ENCODE measurements at regions not wholly inside any gene's neighbourhood (a gene's known extent, or its start where the extent isn't known, plus 50 kb on each side); places are given as distances from the start of the nearest gene placed in this dataset.

DNA sequence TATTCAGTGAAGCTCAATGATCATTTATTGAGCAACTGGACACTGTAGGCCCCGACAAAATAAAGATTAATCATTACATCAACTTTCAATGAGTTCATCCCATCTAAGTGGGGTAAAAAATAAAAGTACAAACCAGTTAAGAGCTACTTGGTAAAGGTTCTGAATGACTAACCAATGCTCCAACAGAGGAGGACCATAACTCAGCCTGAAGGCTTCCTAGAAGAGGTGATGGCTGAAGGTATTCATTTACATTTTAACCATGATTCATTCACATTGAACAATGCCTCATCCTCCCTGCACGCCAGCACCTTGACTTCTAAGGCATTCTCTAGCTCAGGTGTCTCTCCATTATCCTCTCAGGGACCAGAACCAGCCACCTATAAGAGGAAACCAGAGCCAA, 201.4 kb downstream of the ZNF462 start:
- DNase-seq, result no peak

DNA sequence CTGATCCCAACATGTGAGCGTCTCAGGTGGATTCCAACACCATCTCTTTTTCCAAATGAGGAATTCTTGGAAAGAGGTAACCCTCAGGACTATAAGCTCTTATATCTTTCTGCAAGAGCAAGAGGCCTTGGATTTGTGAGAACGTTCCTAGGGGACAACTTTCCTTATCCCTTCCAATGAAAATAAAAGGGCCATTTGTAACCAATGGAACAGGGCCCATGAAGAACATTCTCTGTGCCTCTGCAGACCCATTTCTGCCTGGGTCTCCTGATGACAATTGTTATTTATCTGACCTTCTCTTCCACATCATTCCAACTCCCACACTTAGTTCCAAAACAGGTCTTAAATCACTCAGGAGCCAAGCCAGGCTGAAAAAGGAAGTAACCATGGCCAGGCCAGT, 202.6 kb downstream of the ZNF462 start:
- no peak for DNase-seq

DNA sequence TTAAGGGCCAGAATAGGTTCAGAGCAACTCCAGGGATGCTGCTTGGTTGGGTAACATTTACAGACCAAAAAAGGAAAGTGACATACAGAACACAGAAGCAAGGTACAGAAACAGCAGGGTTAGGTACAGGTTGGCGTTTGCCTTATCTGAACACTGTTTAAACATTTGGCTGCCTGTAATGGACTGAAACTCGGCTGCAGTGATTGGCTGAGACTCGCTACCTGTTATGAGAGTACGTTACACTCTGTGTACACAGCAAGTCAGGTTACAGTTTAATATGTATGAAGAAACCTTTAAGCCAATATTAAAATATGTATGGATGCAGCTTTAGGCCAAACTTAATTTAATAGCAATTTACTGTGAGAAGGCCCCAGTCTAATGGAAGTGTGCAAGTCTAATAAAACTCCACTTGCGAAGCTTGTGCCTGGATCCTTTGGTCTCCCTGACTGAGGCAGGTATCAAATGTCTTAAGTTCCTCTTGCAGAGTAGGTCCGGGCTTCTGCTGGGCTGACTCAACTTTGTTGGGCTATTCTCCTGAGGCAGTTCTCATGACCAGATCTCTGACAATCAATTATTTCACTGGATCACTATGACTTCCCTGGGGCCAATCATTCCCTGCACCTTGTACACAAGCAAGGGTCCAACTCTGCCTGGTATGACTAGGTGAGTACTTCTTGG, 204.9 kb downstream of the ZNF462 start:
- no peak for DNase-seq

DNA sequence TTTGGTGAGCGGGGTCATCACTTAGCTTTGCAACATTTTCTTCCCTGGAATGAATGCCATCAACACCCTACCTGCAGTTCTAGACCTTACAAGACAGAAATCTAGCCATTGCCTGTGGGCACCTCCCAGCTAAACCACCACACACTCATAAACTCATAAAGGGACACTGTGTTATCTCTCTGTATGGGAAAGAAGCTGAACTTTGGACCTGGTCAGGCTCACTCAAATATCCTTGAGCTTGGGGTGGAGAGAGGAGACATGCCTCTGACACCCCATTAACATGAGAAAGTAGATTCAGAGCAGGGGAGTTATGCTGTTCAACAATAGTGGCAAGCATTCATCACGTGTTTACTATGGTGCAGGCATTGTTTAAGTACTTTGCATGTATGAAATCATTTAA, 205.6 kb downstream of the ZNF462 start:
- DNase-seq, result no peak

DNA sequence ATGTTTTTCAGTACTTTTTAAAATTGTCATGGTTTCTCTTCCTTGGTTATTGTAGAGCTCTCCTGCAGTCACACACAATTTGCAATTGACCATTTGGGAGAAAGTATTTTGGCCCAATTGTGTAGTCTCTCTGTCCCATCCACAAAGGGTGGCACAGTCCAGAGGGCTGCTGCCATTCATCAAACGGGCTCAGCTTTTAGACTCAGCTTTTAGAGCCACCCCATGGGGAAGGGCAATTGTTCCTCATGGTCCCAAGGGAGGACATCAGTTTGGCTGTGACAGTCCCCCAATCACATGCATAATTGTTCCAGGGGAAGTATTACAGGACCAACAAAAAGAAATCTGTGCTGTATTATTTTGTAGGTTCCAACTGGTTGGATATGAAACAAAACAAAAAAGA, 207.6 kb downstream of the ZNF462 start:
- DNase-seq, result no peak

DNA sequence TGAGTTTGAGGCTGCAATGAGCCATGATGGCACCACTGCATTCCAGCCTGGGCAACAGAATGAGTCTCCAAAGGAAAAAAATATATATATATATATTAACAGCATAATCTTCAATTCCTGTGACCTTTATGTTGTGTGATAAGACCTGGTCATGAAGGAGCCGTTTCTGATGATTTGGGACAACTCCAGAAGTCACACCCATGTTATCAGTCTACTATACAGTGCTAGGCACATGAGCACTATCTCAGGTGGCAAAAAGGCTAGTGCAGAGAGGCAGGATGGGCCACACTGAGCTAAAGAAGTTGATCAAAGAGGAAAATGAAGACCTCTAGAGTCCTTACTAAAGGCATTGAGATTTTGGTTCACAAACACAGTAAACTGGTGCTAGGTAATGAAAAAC, 205.0 kb upstream of the RAD23B start:
- peak; percentile 7 for DNase-seq

DNA sequence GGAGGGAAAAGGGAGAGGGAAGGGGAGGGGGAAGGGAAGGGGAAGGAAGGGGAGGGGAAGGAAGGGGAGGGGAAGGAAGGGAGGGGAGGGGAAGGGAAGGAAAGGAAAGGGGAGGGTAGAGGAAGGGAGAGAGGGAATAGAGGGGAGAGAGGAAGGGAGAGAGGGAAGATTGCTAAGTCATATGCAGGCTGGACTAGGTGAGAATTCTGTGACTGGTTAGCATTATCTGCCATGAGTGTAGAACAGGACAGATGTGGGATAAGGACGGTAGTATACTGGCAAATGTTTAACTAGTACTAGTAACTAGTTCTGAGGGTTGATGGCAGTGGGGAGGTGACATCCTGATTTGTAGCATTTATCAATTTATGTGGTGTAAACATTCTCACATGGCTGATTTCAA, 203.5 kb upstream of the RAD23B start:
- no peak for DNase-seq

DNA sequence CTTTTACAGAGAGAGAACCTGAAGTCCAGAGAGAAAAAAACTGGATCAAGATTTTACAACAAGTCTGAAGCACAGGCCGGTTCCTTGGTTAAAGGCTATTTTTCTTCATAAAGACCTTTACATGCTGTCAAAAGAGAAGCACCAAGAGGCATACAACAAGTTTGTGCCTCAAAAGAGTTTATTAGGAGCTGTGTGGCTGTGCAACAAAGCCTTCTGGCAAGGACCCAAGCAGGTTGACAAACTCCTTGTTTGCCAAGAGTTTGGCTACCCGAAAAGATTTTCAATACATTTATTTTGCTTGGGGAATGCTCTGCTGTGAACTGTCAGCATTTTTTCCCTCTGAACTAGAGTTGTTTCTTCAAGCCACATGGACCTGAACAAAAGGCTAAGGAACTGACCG, 202.9 kb upstream of the RAD23B start:
- DNase-seq, result no peak

DNA sequence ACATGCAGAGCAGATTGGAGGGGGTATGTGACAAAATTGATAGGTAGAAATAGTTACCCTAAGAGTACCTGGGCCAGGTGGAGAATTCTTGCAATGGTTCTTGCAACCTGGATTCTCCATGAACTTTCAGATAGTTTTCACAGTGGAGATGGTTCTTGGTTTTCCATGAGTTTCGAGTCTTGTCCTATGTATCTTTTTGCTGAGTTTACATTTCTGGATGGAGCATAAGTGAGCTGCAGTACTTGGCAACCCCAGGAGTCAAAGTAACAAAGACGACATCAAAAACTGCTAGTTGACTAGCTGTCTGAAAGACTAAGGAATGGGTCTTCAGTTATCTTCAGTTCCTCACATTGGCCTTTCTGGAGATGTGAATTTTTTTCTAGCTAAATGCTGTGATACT, 196.6 kb upstream of the RAD23B start:
- no peak for DNase-seq

DNA sequence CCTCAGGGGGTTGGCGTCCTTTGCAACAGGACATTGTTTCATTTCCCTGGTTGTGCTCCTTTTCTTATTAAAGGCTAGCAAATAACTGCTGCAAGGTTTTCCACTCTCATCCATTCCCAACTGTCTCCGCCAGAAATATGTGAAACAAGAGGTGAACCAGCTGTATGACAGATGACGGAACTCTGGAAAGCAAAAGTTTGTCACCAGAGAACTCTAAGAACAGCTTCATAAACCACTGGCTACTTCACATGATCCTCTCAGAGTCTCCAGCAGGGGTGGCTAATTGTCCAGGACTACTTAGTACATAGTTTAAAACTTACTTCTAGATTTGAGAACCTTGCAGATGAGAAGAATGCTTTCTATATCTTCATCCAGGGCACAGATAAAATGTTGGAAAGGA, 195.9 kb upstream of the RAD23B start:
- no peak for DNase-seq

DNA sequence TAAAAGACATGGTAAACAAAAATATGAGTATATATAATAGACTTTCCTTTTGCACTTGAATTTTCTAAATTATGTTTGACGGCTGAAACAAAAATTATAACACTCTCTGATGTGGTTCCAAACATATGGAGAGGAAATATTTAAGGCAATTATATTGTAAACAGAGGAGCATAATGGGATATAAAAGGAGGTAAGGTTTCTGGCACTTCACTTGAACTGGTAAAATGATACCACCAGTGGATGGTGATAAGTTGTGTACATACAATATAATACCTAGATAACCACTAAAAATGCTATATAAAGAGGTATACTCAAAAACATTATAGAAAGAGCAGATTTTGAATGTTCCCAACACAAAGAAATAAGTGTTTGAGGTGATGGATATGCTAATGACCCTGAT, 192.9 kb upstream of the RAD23B start:
- DNase-seq, result no peak

DNA sequence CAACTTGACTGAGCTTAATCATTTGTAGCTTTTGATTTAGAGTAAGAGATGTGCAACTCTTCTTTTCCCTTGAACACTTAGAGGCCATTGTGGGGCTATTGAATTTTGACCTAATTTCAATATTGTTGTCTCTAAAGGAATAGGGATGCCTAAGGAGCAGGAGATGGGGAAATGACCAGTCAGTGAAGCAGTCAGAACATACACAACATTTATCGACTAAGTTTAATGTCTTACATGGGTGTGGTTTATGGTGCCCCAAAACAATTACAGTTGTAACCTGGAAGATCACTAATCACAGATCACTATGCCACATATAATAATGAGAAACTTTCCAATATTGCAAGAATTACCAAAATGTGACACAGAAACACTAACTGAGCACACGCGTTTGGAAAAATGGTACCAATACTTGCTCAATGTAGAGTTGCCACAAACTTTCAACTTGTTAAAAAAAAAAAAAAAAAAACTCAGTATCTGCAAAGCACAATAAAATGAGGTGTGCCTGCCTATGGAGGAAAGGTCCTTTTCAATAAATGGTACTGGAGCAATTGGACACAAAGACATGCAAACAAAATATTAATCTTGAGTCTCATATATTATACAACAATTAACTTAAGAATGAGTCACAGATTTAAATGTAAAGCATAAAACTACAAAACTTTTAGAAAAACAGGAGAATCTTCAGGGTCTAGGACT, 189.6 kb upstream of the RAD23B start:
- DNase-seq, result no peak

DNA sequence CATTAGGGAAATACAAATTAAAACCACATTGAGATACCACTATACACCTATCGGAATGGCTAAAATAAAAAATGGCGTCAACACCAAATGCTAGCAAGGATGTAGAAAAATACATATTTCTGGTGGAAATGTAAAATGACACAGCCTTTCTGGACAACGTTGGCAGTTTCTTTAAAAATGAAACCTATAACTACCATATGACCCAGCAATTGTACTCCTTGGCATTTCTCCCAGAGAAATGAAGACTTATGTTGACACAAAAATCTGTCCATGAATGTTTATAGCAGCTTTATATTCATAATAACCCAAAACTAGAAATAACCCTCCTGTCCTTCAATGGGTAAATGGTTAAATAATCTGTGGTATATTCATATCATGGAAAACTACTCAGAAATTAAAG, 188.7 kb upstream of the RAD23B start:
- no peak for DNase-seq

DNA sequence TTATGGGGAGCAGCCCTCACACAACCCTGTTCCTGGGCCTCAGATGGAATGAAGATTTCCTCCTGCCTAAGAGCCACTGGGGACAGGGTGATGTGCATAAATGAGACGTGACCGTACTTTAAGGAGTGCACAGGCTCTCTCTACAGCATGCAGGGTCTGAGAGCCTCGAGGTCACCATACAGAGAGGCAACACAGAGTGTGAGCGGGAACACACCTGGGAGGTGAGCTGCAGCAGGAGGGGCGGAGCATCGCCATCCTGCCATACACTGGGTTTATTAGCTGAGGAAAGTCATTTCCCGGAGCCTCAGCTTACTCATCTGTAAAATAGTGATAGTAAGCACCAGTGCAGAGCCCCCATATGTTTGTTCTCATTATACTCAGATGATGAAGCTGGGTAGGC, 182.5 kb upstream of the RAD23B start:
- no peak for DNase-seq

DNA sequence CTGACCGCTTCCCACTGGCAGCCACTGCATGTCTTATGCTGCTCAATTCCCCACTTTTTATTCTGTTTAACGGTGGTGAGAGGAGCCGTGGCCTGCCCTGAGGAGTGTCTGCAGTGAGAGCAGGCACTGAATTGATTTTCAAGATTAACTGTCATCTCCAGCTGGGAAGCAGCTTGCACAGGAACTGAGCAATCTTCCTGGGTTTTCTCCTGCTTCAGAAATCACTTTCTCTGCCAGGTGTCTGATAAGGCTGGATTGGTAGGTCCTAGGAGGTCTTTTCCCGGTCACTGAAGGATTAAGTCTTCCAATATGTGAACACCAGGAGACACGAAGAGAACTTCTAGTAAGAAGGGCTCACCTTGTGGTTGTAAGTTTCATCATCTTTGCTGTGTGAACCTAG, 181.1 kb upstream of the RAD23B start:
- no peak for DNase-seq

DNA sequence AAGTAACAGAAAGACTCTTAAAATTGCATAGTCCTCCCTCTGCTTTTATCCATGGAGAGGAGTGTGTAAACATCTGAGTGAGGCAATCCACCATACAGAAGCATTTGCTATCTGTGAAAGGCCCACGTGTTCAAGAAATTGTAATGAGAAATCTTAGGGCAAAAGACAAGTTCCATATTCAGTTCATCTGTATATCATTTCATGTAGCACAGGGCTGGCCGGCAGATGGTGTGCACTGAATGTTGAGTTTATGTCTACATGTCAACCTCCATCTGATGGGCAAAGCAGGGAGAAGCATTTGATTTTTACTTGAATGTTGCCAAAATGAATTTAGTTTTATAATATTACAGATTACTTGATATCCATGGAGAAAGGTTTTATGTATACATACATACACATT, 179.5 kb upstream of the RAD23B start:
- DNase-seq, result no peak

DNA sequence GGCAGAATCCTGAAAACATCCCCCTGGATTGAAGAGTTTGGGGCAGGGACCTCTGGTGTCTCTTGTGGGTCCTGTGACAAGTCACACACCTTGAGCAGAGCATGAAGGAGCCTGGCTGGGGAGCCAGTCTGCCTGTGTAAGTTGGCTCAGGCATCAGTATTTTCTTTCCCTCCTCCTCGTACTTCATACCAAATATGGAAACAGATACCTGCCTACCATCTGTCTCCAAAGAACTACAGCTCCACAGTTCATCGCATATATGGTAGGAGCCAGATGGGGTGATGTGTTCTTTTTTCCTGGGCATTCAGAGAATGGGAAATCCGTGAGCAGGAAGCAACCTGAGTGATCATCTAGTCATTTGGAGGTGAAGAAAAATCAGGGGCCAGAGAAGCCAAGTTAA, 177.3 kb upstream of the RAD23B start:
- DNase-seq, result no peak

DNA sequence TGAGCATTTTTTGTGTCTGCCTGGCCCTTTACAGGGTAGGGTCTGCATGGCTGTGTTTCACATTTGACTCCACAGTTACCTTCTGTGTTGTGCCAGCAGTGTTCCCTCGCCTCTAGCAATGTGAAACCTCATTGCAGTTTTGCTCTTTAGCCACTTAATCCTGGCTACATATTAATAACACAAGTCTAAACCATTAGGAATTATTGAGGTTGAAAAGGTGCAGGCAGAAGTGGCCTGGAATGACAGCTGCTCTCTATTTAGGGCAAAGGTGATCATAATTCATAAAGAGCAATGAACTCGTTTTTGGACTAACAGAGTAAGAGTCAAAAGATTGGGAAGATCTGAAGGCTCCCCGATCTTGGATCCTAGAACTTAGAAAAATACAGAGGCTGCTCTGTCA, 176.7 kb upstream of the RAD23B start:
- DNase-seq, result no peak

DNA sequence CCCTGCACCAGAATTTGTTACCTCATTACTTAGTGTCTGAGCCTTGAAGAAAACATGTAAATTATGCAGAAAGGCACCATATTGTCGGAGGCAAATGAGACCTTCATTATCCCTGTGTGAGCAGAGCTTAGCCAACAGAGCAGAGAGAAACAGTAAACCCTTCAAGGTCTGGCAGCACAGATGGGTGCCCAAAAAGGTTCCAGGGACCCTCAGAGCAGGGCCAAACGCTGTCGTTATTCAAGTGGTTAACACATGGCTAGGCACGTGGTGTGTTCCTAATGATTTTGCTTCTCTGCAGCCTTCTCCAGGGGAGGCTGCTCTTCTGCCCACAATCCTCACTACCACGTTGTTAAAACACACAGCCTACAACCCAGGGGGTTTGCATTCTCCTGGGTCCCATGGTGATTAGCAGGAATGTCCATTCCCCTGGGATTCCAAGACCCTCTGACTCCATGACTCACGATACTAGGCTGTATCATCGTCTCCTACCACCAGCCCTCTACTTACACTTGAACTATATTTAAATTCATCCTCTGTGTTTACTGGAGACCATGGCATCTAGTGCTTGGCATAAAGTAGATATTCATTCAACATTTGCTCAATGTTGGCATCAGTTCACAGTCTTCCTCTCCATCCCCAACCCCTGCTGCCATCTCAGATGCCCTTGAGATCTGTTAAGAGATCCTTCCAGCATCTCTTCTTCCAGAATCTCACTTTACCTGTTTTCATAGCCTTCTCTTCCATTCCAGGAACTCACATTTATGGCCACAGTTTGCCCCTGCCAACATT, 174.5 kb upstream of the RAD23B start:
- no peak for DNase-seq

DNA sequence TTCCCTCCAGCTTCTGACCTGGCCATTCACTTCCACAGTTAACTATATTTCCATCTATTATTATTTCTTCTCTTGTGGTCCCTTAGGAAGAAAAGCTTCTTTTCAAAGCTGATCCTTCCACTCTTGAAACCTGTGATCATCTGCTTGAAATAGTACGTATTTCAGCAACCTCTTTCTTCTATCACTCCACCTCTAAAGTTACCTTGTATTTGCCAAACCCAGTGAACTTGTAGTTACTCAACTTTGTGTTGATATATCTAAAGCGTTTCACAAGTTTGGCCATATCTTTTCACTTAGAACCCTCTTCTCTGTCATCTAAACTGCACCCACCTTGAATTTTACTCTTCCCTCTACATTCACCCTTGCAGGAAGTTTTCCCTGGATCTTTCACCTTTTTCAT, 173.8 kb upstream of the RAD23B start:
- DNase-seq, result no peak

DNA sequence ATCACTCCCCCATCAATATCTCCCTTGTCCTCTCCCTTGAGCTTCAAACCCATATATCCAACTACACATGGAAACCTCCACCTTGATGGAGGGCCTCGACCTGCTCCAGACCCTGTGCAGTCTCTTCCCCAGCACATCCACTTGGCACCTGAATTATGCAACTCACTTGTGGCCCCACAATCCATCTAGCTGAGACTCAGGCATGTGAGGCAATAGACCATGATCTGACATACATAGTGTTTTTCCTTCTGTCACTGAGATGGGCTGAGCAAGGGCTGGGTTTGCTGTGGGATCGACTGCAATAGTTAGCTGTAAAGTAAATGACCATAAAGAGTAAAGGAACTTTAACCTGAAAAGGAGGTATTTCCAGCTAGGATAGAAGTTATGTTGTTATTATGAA, 172.9 kb upstream of the RAD23B start:
- no peak for DNase-seq

DNA sequence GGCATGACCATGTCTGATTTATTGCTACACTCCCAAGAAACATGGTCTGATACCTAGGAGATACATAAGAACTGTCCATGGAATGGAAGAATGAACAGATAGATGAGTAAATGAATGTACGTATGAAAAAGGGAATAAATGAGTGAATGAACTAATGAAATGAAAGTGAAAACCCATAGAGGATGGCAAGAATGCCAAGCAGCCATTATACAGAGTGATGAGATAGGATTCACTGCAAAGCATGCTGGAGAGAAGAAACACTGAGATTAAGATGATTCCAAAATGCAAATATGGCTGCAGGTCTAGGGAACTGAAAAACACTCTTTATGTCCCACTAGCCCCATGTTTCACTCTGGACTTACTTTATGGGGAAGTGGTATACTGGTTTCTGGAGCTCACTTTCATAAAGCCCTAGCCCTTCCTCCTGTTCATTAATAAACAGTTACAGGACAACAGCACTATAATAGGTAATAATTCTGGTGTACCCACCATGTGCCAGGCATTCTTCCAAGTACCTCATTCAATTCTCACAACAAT, 170.3 kb upstream of the RAD23B start:
- no peak for DNase-seq

DNA sequence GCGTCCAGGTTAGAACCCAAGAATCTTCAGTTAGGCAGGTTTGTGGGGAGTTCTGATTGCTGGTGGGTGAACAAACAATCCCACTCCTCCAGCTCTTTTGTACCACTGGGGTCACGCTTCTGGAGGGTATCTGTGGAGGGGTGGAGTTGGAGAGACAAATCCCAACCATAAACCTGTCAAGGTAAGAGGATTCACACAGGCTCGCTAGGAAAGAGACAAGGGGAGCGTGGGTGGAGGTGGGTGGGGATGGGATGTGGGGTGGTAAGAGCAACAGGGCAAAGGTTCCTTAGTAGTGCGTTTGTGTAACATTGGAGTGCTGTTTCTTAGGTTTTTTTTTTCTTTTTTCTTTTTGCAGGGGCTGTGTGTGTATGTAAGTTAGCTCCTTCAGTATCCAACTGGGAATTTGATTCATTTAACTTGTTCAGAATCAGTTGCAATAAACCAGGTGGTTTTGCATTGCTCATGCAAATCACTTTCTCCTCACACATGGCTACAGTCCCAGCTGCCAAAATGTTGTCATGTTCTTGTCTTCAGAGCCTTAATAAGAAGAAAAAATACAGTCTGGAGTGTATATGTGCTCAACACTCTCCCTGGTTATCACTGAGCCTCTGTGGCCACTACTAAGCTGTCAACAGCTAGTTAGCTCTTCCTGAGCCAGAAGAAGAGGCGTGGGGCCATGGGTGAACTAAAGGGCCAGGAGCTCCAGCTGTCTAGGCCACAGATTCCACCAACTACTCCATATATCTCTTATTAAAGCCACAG, 164.0 kb upstream of the RAD23B start:
- no peak for DNase-seq
